ENCODE measurements at regions not wholly inside any gene's neighbourhood (a gene's known extent, or its start where the extent isn't known, plus 50 kb on each side); places are given as distances from the start of the nearest gene placed in this dataset.

- no peak for DNase-seq (ENCODE audit: low spot score)
Observed at GRCh38 chr12:105744371-105745058, 394.2 kb downstream of the NUAK1 start.

- no peak for DNase-seq (ENCODE audit: low spot score)
Observed at GRCh38 chr12:105745811-105746210, 392.9 kb downstream of the NUAK1 start.

GRCh38 chr12:105748806-105749600, 389.8 kb downstream of the NUAK1 start:
- peak; percentile 56 for DNase-seq (ENCODE audit: low spot score)

- no peak for DNase-seq (ENCODE audit: low spot score)
Observed at GRCh38 chr12:105750096-105750495, 388.7 kb downstream of the NUAK1 start.

GRCh38 chr12:105754313-105754712, 384.4 kb downstream of the NUAK1 start:
- no peak for DNase-seq (ENCODE audit: low spot score)

GRCh38 chr12:105756961-105757360, 381.8 kb downstream of the NUAK1 start:
- DNase-seq (ENCODE audit: low spot score) = no peak

- DNase-seq (ENCODE audit: low spot score) = no peak
Observed at GRCh38 chr12:105759149-105759548, 379.6 kb downstream of the NUAK1 start.

GRCh38 chr12:105761075-105761474, 377.7 kb downstream of the NUAK1 start:
- no peak for DNase-seq (ENCODE audit: low spot score)

- DNase-seq (ENCODE audit: low spot score) = no peak
Observed at GRCh38 chr12:105764216-105764835, 374.4 kb downstream of the NUAK1 start.

- no peak for DNase-seq (ENCODE audit: low spot score)
Observed at GRCh38 chr12:105765053-105766014, 373.4 kb downstream of the NUAK1 start.

GRCh38 chr12:105766029-105766428, 372.7 kb downstream of the NUAK1 start:
- no peak for DNase-seq (ENCODE audit: low spot score)

GRCh38 chr12:105769486-105769885, 369.3 kb downstream of the NUAK1 start:
- DNase-seq (ENCODE audit: low spot score) = no peak

- peak; percentile 49 for DNase-seq (ENCODE audit: low spot score)
Observed at GRCh38 chr12:105773471-105773870, 365.3 kb downstream of the NUAK1 start.

GRCh38 chr12:105774037-105774436, 364.7 kb downstream of the NUAK1 start:
- DNase-seq (ENCODE audit: low spot score) = no peak

GRCh38 chr12:105775343-105775742, 363.4 kb downstream of the NUAK1 start:
- no peak for DNase-seq (ENCODE audit: low spot score)

GRCh38 chr12:105783983-105784947, 354.5 kb downstream of the NUAK1 start:
- DNase-seq (ENCODE audit: low spot score) = no peak

- DNase-seq (ENCODE audit: low spot score) = no peak
Observed at GRCh38 chr12:105793421-105793820, 345.3 kb downstream of the NUAK1 start.

GRCh38 chr12:105798256-105798845, 340.4 kb downstream of the NUAK1 start:
- no peak for DNase-seq (ENCODE audit: low spot score)

GRCh38 chr12:105799103-105799502, 339.7 kb downstream of the NUAK1 start:
- DNase-seq (ENCODE audit: low spot score) = no peak

- DNase-seq (ENCODE audit: low spot score) = no peak
Observed at GRCh38 chr12:105801351-105801750, 337.4 kb downstream of the NUAK1 start.

Data from cerebellar cortex (tissue), 1 donor.